Kidney (tissue), 13 donors: ENCODE measurements at regions not wholly inside any gene's neighbourhood (a gene's known extent, or its start where the extent isn't known, plus 50 kb on each side); places are given as distances from the start of the nearest gene placed in this dataset.

ENCODE experiments used
- DNase-seq, 5 donors: peaks; one replicate each; pipeline ENCODE4 v3.0.0-alpha.2; 2013 to 2020
- FAIRE-seq: peaks from 2 replicates; lab custom pipeline; 2012; peaks lifted over from hg19 to GRCh38; lab: Jason Lieb, UNC
- H3K27ac ChIP-seq, 2 donors: one replicate each; pipeline ENCODE4 v1.7.0; 2013; ENCODE audit warnings: low read depth in 2 of 2, low read length in 2 of 2, inconsistent platforms in 1 of 2
- H3K27me3 ChIP-seq: one replicate; pipeline ENCODE4 v1.7.1; 2013; ENCODE audit warnings: low read length, inconsistent platforms; ENCODE audit not compliant: control insufficient read depth, insufficient read depth
- H3K36me3 ChIP-seq, 3 donors: one replicate each; pipeline versions ENCODE4 v1.7.0 to v1.7.1; 2013; ENCODE audit warnings: low read length in 3 of 3, control low read depth in 1 of 3, inconsistent platforms in 1 of 3; ENCODE audit not compliant: insufficient read depth in 3 of 3, control insufficient read depth in 2 of 3
- H3K4me1 ChIP-seq, 3 donors: one replicate each; pipeline versions ENCODE4 v1.7.0 to v1.7.1; 2013; ENCODE audit warnings: low read length in 3 of 3, inconsistent platforms in 1 of 3, low read depth in 1 of 3; ENCODE audit not compliant: control insufficient read depth in 2 of 3, insufficient read depth in 2 of 3
- H3K4me3 ChIP-seq, 3 donors: one replicate each; pipeline versions ENCODE4 v1.7.0 to v1.8.1; 2013; ENCODE audit warnings: low read length in 3 of 3, control low read depth in 1 of 3, inconsistent platforms in 1 of 3
- H3K9ac ChIP-seq, 3 donors: one replicate each; pipeline versions ENCODE4 v1.7.0 to v1.7.1; 2013; ENCODE audit warnings: low read length in 3 of 3, control low read depth in 1 of 3, inconsistent platforms in 1 of 3
- H3K9me3 ChIP-seq, 3 donors: one replicate each; pipeline versions ENCODE4 v1.7.0 to v1.7.1; 2013; ENCODE audit warnings: low read length in 3 of 3, control low read depth in 1 of 3, inconsistent platforms in 1 of 3; ENCODE audit not compliant: control insufficient read depth in 2 of 3, insufficient read depth in 1 of 3
- intact Hi-C: fragments of 100-400 bp; cut with DNase I; formaldehyde crosslinking; loops from one replicate; pipeline ENCODE4 v1.11.1; 2022
- TF ChIP-seq, protein P1 (sequence below): IDR thresholded peaks from 3 replicates; pipeline ENCODE4 v1.5.1; 2012; ENCODE audit warnings: mild to moderate bottlenecking, moderate library complexity, borderline replicate concordance; ENCODE audit not compliant: insufficient read depth; ENCODE audit errors: extremely low read depth
- donor health status: control.
- donor health status: control.
- donor health status: control.
- donor health status: control.
- donor health status: control.
- donor health status: DM: yes; HTN: yes; CAD: no.
- donor health status: Normal renal cell carcinoma (clear cell type).

DNA sequence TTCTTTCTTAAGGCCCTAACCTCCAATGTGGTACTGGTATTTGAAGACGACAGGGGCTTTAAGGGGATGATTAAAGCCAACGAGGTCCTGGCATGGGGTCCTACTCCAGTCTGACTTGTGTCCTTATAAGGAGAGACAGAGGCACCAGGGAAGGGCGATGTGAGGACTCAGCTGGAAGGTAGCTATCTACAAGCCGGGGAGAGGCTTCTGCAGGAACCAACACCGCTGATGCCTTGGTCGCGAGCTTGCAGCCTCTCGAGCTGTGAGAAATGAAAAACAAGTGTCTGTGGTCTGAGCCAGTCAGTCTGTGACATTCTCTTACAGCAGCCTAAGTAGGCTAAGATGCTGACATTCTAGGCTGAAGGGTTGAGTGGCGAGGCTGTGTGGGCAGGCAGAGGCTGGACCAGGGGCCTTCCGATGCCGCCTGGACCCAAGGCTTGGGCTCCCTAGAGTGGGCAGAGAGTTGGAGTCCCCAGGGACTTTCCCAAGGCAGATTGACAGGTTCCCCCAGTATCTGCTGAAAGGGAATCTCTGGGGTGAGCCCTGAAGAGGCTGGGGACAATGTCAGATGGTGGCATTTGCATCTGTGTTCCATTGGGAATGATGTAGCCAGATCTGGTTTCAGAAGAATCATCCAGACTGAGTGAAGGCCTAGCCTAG lies 322.9 kb upstream of the HS6ST1 start:
- H3K27me3 ChIP-seq = no peaks in the 10 kb centered on the region
- FAIRE-seq (no peak), DNase-seq (peak in 1 of 5 donors; percentile 34)
- H3K27ac ChIP-seq = no peak overlapping the region
- intact Hi-C loops = no loop called here
- H3K9me3 ChIP-seq = no peaks in the 10 kb centered on the region
- H3K4me3 ChIP-seq = no peak overlapping the region
- no peaks in the 10 kb centered on the region for H3K36me3 ChIP-seq
- no peak overlapping the region for H3K9ac ChIP-seq
- TF ChIP-seq, protein P1, sequence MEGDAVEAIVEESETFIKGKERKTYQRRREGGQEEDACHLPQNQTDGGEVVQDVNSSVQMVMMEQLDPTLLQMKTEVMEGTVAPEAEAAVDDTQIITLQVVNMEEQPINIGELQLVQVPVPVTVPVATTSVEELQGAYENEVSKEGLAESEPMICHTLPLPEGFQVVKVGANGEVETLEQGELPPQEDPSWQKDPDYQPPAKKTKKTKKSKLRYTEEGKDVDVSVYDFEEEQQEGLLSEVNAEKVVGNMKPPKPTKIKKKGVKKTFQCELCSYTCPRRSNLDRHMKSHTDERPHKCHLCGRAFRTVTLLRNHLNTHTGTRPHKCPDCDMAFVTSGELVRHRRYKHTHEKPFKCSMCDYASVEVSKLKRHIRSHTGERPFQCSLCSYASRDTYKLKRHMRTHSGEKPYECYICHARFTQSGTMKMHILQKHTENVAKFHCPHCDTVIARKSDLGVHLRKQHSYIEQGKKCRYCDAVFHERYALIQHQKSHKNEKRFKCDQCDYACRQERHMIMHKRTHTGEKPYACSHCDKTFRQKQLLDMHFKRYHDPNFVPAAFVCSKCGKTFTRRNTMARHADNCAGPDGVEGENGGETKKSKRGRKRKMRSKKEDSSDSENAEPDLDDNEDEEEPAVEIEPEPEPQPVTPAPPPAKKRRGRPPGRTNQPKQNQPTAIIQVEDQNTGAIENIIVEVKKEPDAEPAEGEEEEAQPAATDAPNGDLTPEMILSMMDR = no peak
- peaks cover 0 to 4% (median 0%) of the 10 kb centered on the region in 3 donors for H3K4me1 ChIP-seq

DNA sequence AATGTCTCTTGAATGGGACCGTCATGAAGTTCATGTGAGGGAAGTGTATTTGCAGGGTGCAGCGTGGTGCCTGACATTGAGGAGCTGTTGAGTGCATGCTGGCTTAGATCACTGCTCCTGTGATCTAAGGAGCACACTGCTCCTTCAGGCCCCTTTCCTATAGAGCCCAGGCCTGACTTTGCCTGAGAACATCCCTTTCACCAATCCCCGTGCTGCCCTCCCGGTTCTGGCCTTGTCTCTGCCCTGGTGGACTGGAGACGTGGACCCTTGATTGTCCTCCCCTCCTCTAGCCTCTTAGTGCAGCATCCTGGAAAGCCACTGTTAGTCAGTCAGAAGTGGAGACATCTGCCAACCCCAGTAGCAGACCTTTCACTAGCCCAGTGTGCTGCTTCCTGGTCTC lies 323.6 kb upstream of the HS6ST1 start:
- no peaks in the 10 kb centered on the region for H3K9me3 ChIP-seq
- no peak overlapping the region for H3K9ac ChIP-seq
- H3K27ac ChIP-seq = no peak overlapping the region
- peak in 1 of 5 donors; percentile 22 for DNase-seq
- H3K36me3 ChIP-seq = no peaks in the 10 kb centered on the region
- TF ChIP-seq, protein P1 = no peak
- FAIRE-seq = no peak
- no peak overlapping the region for H3K4me3 ChIP-seq
- H3K27me3 ChIP-seq = no peaks in the 10 kb centered on the region
- intact Hi-C loops = no loop called here
- H3K4me1 ChIP-seq = peaks cover 0 to 4% (median 0%) of the 10 kb centered on the region in 3 donors

DNA sequence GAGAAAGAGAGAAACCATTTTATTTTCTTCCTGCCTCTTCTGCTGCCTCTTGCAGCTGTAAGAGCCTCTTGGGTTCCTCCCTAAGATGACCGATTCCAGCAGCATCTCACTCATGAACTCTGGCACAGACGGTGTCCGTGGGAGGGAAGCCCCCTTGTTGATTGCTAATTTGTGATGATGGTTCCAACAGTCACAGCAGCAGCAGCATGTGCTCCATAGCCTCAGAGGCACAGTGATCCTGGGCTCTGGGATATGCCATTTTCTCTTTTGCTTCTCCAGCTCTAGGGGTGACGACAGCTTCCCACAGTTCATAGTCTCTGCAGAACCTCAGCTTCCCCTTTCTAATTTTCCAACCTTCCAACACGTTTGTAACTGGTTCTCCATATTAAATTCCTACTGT lies 324.2 kb upstream of the HS6ST1 start:
- H3K9ac ChIP-seq = no peak overlapping the region
- intact Hi-C loops = no loop called here
- H3K27ac ChIP-seq = no peak overlapping the region
- H3K4me3 ChIP-seq = no peak overlapping the region
- TF ChIP-seq, protein P1 = no peak
- FAIRE-seq (no peak), DNase-seq (peak in 1 of 5 donors; percentile 30)
- H3K27me3 ChIP-seq = no peaks in the 10 kb centered on the region
- H3K9me3 ChIP-seq = no peaks in the 10 kb centered on the region
- H3K36me3 ChIP-seq = no peaks in the 10 kb centered on the region
- peaks cover 0 to 4% (median 0%) of the 10 kb centered on the region in 3 donors for H3K4me1 ChIP-seq
